ENCODE measurements at regions not wholly inside any gene's neighbourhood (a gene's known extent, or its start where the extent isn't known, plus 50 kb on each side); places are given as distances from the start of the nearest gene placed in this dataset.

- no peak for TF ChIP-seq CTCF (IDR thresholded peaks at IDR 0.05)
- no peak for TF ChIP-seq POLR2A (IDR thresholded peaks at IDR 0.05)
These were observed 78.8 kb upstream of the UBL3 start for GRCh38 chr13:29929062-29929847.

Measured in uterus (tissue), 2 donors.